GM12878 (cell line): ENCODE measurements at regions not wholly inside any gene's neighbourhood (a gene's known extent, or its start where the extent isn't known, plus 50 kb on each side); places are given as distances from the start of the nearest gene placed in this dataset.
A peak's percentile ranks its signal among the peaks of the same experiment; 100 is the strongest.

ENCODE experiments used
- ATAC-seq: fragments of 200-7000 bp; cut with Tn5 transposase; 3 replicates; pipeline ENCODE4 v1.9.1; 2020; ENCODE audit warnings: mild to moderate bottlenecking, moderate library complexity
- BruUV-seq: library from RNA; stranded (reverse); fragments of 400-500 nt; replicated peaks from 2 replicates; lab custom pipeline; 2021; lab: Mats Ljungman, UMichigan
- CTCF ChIA-PET: fragments of 300-600 bp; sonication (Branson Sonifier 250); formaldehyde crosslinking; extraction: SDS; loops from one replicate; lab custom pipeline; 2021; ENCODE audit warnings: inconsistent platforms; lab: Yijun Ruan, JAX
- POLR2A ChIA-PET: fragments of 350-600 bp; formaldehyde crosslinking; extraction: SDS; loops from one replicate; lab custom pipeline; 2021; ENCODE audit warnings: inconsistent platforms; lab: Charles Lee
- RAD21 ChIA-PET: fragments of 300-600 bp; sonication (Branson Sonifier 250); formaldehyde crosslinking; loops from one replicate; lab custom pipeline; 2023; ENCODE audit warnings: antibody characterized with exemption; ENCODE audit not compliant: unreplicated experiment; lab: Charles Lee
- SMC1A ChIA-PET: fragments of 300-600 bp; sonication (Branson Sonifier 250); formaldehyde crosslinking; loops from one replicate; lab custom pipeline; 2023; ENCODE audit not compliant: unreplicated experiment, uncharacterized antibody; lab: Charles Lee
- DNase-seq: peaks from one replicate; pipeline ENCODE4 v3.0.0-alpha.2; 2011; ENCODE audit warnings: low read depth, low spot score
- FAIRE-seq: peaks from 3 replicates; lab custom pipeline; 2011; peaks lifted over from hg19 to GRCh38; lab: Jason Lieb, UNC
- H2AFZ ChIP-seq: 2 replicates; pipeline ENCODE4 v1.6.0; 2011; ENCODE audit warnings: low read depth, low read length, control low read depth; ENCODE audit not compliant: control insufficient read depth
- H3K27ac ChIP-seq: 2 replicates; pipeline ENCODE4 v1.5.1; 2011; ENCODE audit warnings: control low read depth; ENCODE audit not compliant: control insufficient read depth, insufficient read depth
- H3K27me3 ChIP-seq, 2 experiments: replicated peaks in 1 of 2; 2 replicates each; pipeline versions ENCODE4 v1.6.0 to v1.6.1; 2011; ENCODE audit warnings: low read length in 1 of 2; ENCODE audit not compliant: control insufficient read depth in 2 of 2, insufficient read depth in 2 of 2
- H3K36me3 ChIP-seq, 2 experiments: 2 replicates each; pipeline ENCODE4 v1.5.1; 2011; ENCODE audit warnings: low read length in 1 of 2; ENCODE audit not compliant: control insufficient read depth in 2 of 2, insufficient read depth in 2 of 2
- H3K4me1 ChIP-seq: 2 replicates; pipeline ENCODE4 v1.6.1; 2011; ENCODE audit warnings: mild to moderate bottlenecking, low read length, moderate library complexity, mixed read lengths; ENCODE audit not compliant: control insufficient read depth, insufficient read depth
- H3K4me2 ChIP-seq: 2 replicates; pipeline ENCODE4 v1.6.0; 2011; ENCODE audit warnings: control low read depth; ENCODE audit not compliant: control insufficient read depth, insufficient read depth
- H3K4me3 ChIP-seq: fragments of 200-600 bp; sonication (generic); 2 replicates; pipeline ENCODE4 v1.5.1; 2016
- H3K79me2 ChIP-seq: 2 replicates; pipeline ENCODE4 v1.6.0; 2011; ENCODE audit warnings: low read length; ENCODE audit not compliant: control insufficient read depth, insufficient read depth
- H3K9ac ChIP-seq: 2 replicates; pipeline ENCODE4 v1.8.0; 2011; ENCODE audit warnings: low read length, control low read depth, mixed read lengths; ENCODE audit not compliant: control insufficient read depth, insufficient read depth
- H3K9me3 ChIP-seq: replicated peaks from 3 replicates; pipeline ENCODE4 v1.5.1; 2011; ENCODE audit warnings: mild to moderate bottlenecking, low read length; ENCODE audit not compliant: control insufficient read depth, insufficient read depth
- H4K20me1 ChIP-seq: 2 replicates; pipeline ENCODE4 v1.6.0; 2011; ENCODE audit not compliant: control insufficient read depth, insufficient read depth
- CHD1 ChIP-seq: IDR thresholded peaks from 2 replicates; pipeline ENCODE4 v1.6.1; 2012; ENCODE audit warnings: low read depth, low read length, improper control_type of control experiment
- GATAD2B ChIP-seq: fragments of 450-650 bp; conservative IDR thresholded peaks from 2 replicates; pipeline ENCODE4 v1.6.1; 2017; ENCODE audit warnings: low read depth, mild to moderate bottlenecking, moderate library complexity
- IKZF2 ChIP-seq, 2 experiments: fragments of 450-650 bp; IDR thresholded peaks; 2 replicates each; pipeline ENCODE4 v1.6.1; 2017; ENCODE audit warnings: mild to moderate bottlenecking in 2 of 2, moderate library complexity in 2 of 2
- MEF2A ChIP-seq: IDR thresholded peaks from 2 replicates; pipeline ENCODE4 v1.6.1; 2011; ENCODE audit warnings: low read depth, mild to moderate bottlenecking, low read length, moderate library complexity; ENCODE audit not compliant: insufficient read depth
- MLLT1 ChIP-seq: fragments of 450-650 bp; IDR thresholded peaks from 2 replicates; pipeline ENCODE4 v1.6.1; 2016; ENCODE audit warnings: mild to moderate bottlenecking
- PKNOX1 ChIP-seq: fragments of 450-650 bp; IDR thresholded peaks from 2 replicates; pipeline ENCODE4 v1.6.1; 2016; ENCODE audit warnings: mild to moderate bottlenecking
- SPI1 ChIP-seq: IDR thresholded peaks from 2 replicates; pipeline ENCODE4 v1.6.1; 2011; ENCODE audit warnings: low read depth, mild to moderate bottlenecking, low read length, moderate library complexity, borderline replicate concordance; ENCODE audit not compliant: insufficient read depth
- ZNF622 ChIP-seq: fragments of 450-650 bp; IDR thresholded peaks from 2 replicates; pipeline ENCODE4 v1.6.1; 2017; ENCODE audit warnings: mild to moderate bottlenecking, inconsistent platforms
- WGBS: methylation state at CpG from one replicate; pipeline ENCODE4 v1.1.6; 2016; ENCODE audit warnings: low lambda C conversion rate; ENCODE audit not compliant: insufficient replicate concordance, insufficient coverage; ENCODE audit errors: missing lambda C conversion rate; 5-methylcytosine and 5-hydroxymethylcytosine counted together
- in situ Hi-C: fragments of 300-500 bp; cut with MboI; formaldehyde crosslinking; loops from 9 replicates; pipeline ENCODE4 v1.14.3; 2018; ENCODE audit warnings: mixed read lengths
- intact Hi-C: fragments of 100-400 bp; cut with micrococcal nuclease; formaldehyde crosslinking; loops from one replicate; pipeline ENCODE4 v1.14.2; 2022; ENCODE audit not compliant: unreplicated experiment

GRCh38 chr10:33774857-33775256 is 440.4 kb upstream of the NRP1 start:
- H4K20me1 ChIP-seq: no peaks in the 10 kb centered on the region
- no peaks in the 10 kb centered on the region for H3K27me3 ChIP-seq
- CTCF ChIA-PET: interaction anchor here (0.7 to 1.8 kb wide), 5 partner anchors 10 to 422 kb away, joined by 3 to 9 read pairs (median 3); no protein-coding TSS in a partner anchor
- H3K4me2 ChIP-seq: no peak overlapping the region
- WGBS: 29% methylated on average over 4 of the region's 4 CpGs
- RAD21 ChIA-PET: interaction anchor here (0.8 to 8.8 kb wide), 13 partner anchors 10 to 582 kb away, joined by 3 to 69 read pairs (median 6); no protein-coding TSS in a partner anchor
- POLR2A ChIA-PET: interaction anchor here (0.6 to 1.4 kb wide), 6 partner anchors 12 to 366 kb away, joined by 3 to 6 read pairs (median 3); no protein-coding TSS in a partner anchor
- FAIRE-seq (no peak), DNase-seq (no peak), ATAC-seq (no peak)
- intact Hi-C loops: no loop called here
- BruUV-seq: no TSS peak
- no peak overlapping the region for H3K9ac ChIP-seq
- no peak overlapping the region for H3K4me3 ChIP-seq
- H3K4me1 ChIP-seq: no peaks in the 10 kb centered on the region
- H3K79me2 ChIP-seq: no peaks in the 10 kb centered on the region
- H3K36me3 ChIP-seq: no peaks in the 10 kb centered on the region
- TF ChIP-seq IKZF2 (IDR thresholded peaks at IDR 0.05): 0 out of 4 replicates have a peak, but pooled peaks of 1 of the 2 experiments have one; percentile 12
- TF ChIP-seq CHD1: no peak
- TF ChIP-seq ZNF622: no peak
- no peak for TF ChIP-seq SPI1
- H3K27ac ChIP-seq: no peak overlapping the region
- H3K9me3 ChIP-seq: no peaks in the 10 kb centered on the region
- SMC1A ChIA-PET: interaction anchor here (1.0 to 10.1 kb wide), 20 partner anchors 10 to 750 kb away, joined by 3 to 95 read pairs (median 6); no protein-coding TSS in a partner anchor
- H2AFZ ChIP-seq: no peak overlapping the region
- in situ Hi-C loops: no loop called here

- in situ Hi-C loops: no loop called here
- ChIA-PET POLR2A (interaction anchor here (1.0 kb wide), 1 partner anchor 16 kb away, joined by 3 read pairs; no protein-coding TSS in a partner anchor), RAD21 (interaction anchor here (0.8 to 8.8 kb wide), 12 partner anchors 11 to 581 kb away, joined by 3 to 69 read pairs (median 5); no protein-coding TSS in a partner anchor), SMC1A (interaction anchor here (0.9 to 10.1 kb wide), 16 partner anchors 9 to 444 kb away, joined by 3 to 84 read pairs (median 6); no protein-coding TSS in a partner anchor), CTCF (interaction anchor here (0.7 to 1.3 kb wide), 6 partner anchors 17 to 423 kb away, joined by 3 to 4 read pairs (median 3); no protein-coding TSS in a partner anchor)
- FAIRE-seq (no peak), ATAC-seq (peak; percentile 43), DNase-seq (no peak)
- H3K27me3 ChIP-seq: no peaks in the 10 kb centered on the region
- H3K27ac ChIP-seq: no peak overlapping the region
- no peak for TF ChIP-seq MEF2A
- TF ChIP-seq MLLT1: peak; percentile 91
- no peak for TF ChIP-seq GATAD2B
- TF ChIP-seq PKNOX1: no peak
- H4K20me1 ChIP-seq: no peaks in the 10 kb centered on the region
- H3K36me3 ChIP-seq: no peaks in the 10 kb centered on the region
- H3K9ac ChIP-seq: no peak overlapping the region
- no peaks in the 10 kb centered on the region for H3K79me2 ChIP-seq
- no peaks in the 10 kb centered on the region for H3K4me1 ChIP-seq
- BruUV-seq: no TSS peak
- no peak overlapping the region for H3K4me3 ChIP-seq
- WGBS: 64% methylated on average over 20 of the region's 21 CpGs
- H3K4me2 ChIP-seq: no peak overlapping the region
- no peak overlapping the region for H2AFZ ChIP-seq
- intact Hi-C loops: no loop called here
- H3K9me3 ChIP-seq: no peaks in the 10 kb centered on the region
Measured at GRCh38 chr10:33773886-33774480, 439.5 kb upstream of the NRP1 start.
